CD4-positive, alpha-beta T cell treated with Interferon alpha-2 for 1 hour (primary cell): ENCODE measurements at regions not wholly inside any gene's neighbourhood (a gene's known extent, or its start where the extent isn't known, plus 50 kb on each side); places are given as distances from the start of the nearest gene placed in this dataset.
"Not testable (repeated sequence)": the region's sequence is repeated elsewhere in the genome, so short reads cannot be mapped to it uniquely, and the experiment has no call there.

Experiments
- DNase-seq, 2 donors: peaks; one replicate each; pipeline ENCODE4 v3.0.0-alpha.2; 2020 to 2022

GRCh38 chr15:24733659-24734058 lies 58.1 kb downstream of the NPAP1 start:
- no peak for DNase-seq

- no peak for DNase-seq
These were observed 58.8 kb downstream of the NPAP1 start for GRCh38 chr15:24734396-24734795.

- no peak for DNase-seq
These were observed 69.7 kb downstream of the NPAP1 start for GRCh38 chr15:24745290-24745689.

- DNase-seq = no peak
These were observed 70.5 kb downstream of the NPAP1 start for GRCh38 chr15:24746094-24746493.

GRCh38 chr15:24747376-24747775 lies 71.8 kb downstream of the NPAP1 start:
- no peak for DNase-seq

- no peak for DNase-seq
These were observed 73.4 kb downstream of the NPAP1 start for GRCh38 chr15:24748812-24749439.

- DNase-seq = no peak
These were observed 76.8 kb downstream of the NPAP1 start for GRCh38 chr15:24752354-24752753.

- no peak for DNase-seq
These were observed 80.5 kb downstream of the NPAP1 start for GRCh38 chr15:24756101-24756500.

GRCh38 chr15:24760066-24760465 lies 84.5 kb downstream of the NPAP1 start:
- DNase-seq = no peak

- DNase-seq = no peak
These were observed 86.2 kb downstream of the NPAP1 start for GRCh38 chr15:24761704-24762302.

- DNase-seq = no peak
These were observed 88.3 kb downstream of the NPAP1 start for GRCh38 chr15:24763891-24764290.

- no peak for DNase-seq
These were observed 89.0 kb downstream of the NPAP1 start for GRCh38 chr15:24764375-24765171.

GRCh38 chr15:24766511-24767133 lies 91.0 kb downstream of the NPAP1 start:
- DNase-seq = no peak

- no peak for DNase-seq
These were observed 96.7 kb downstream of the NPAP1 start for GRCh38 chr15:24772266-24772665.

GRCh38 chr15:24772686-24773373 lies 97.3 kb downstream of the NPAP1 start:
- DNase-seq = peak; percentile 57 to 61

GRCh38 chr15:24777307-24777706 lies 101.7 kb downstream of the NPAP1 start:
- DNase-seq = no peak

- DNase-seq = no peak
These were observed 108.9 kb downstream of the NPAP1 start for GRCh38 chr15:24784506-24784905.

- DNase-seq = no peak
These were observed 110.8 kb downstream of the NPAP1 start for GRCh38 chr15:24786347-24786746.

GRCh38 chr15:24802624-24803023 lies 127.0 kb downstream of the NPAP1 start:
- DNase-seq = not testable (repeated sequence)

GRCh38 chr15:24819680-24820079 lies 135.1 kb upstream of the SNRPN start:
- no peak for DNase-seq

GRCh38 chr15:24823473-24823872 lies 131.3 kb upstream of the SNRPN start:
- no peak for DNase-seq

GRCh38 chr15:24832282-24832681 lies 122.5 kb upstream of the SNRPN start:
- DNase-seq = no peak

- no peak for DNase-seq
These were observed 119.5 kb upstream of the SNRPN start for GRCh38 chr15:24835301-24835700.
